ENCODE measurements at regions not wholly inside any gene's neighbourhood (a gene's known extent, or its start where the extent isn't known, plus 50 kb on each side); places are given as distances from the start of the nearest gene placed in this dataset.

DNA sequence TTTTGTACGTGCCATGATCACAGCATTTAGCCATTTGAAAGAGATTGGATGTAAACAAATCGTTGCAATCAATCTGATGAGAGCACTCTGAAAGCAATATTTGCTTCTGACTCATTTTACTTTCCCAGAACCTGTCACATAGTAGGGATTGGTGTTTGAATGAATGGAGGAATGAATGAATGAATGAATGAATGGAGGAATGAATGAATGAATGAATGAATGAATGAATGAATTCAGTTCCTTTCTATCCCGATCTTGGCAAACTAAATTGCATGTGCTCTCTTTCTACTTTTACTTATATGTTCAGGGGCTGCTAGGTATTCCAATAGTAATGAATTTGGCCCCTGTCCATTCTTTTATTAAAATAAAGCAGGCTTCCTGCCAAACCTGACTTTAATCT lies 1091.7 kb upstream of the CELF2 start:
- TF ChIP-seq, protein P1, sequence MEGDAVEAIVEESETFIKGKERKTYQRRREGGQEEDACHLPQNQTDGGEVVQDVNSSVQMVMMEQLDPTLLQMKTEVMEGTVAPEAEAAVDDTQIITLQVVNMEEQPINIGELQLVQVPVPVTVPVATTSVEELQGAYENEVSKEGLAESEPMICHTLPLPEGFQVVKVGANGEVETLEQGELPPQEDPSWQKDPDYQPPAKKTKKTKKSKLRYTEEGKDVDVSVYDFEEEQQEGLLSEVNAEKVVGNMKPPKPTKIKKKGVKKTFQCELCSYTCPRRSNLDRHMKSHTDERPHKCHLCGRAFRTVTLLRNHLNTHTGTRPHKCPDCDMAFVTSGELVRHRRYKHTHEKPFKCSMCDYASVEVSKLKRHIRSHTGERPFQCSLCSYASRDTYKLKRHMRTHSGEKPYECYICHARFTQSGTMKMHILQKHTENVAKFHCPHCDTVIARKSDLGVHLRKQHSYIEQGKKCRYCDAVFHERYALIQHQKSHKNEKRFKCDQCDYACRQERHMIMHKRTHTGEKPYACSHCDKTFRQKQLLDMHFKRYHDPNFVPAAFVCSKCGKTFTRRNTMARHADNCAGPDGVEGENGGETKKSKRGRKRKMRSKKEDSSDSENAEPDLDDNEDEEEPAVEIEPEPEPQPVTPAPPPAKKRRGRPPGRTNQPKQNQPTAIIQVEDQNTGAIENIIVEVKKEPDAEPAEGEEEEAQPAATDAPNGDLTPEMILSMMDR (IDR thresholded peaks at IDR 0.05), result no peak
- DNase-seq (no peak), ATAC-seq (no peak)
- no peaks in the 10 kb centered on the region for H3K36me3 ChIP-seq
- no peaks in the 10 kb centered on the region for H3K27me3 ChIP-seq
- no peak overlapping the region for H3K27ac ChIP-seq
- H3K9me3 ChIP-seq, result no peaks in the 10 kb centered on the region
- H3K4me1 ChIP-seq, result no peaks in the 10 kb centered on the region
- no peak overlapping the region for H3K4me3 ChIP-seq
- intact Hi-C loops (cut with DNase I), result no loop called here

DNA sequence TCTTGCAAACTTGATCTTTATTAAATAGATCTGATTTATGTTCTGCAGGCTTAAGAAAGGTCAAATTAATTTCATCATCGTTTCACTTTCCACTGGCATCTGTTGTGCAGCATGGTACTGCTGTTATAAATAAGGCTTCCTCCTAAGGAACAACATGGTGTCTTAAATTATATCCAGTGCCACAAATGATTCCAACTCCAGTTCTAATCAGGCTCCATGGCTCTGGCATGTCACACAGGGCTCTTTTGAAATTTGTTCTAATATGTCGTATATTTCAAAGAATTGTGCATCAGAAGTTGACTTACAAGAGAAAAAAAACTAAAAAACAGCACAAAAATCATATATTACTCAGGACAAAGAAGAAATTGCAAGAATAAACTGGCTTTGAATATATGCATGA lies 1090.8 kb upstream of the CELF2 start:
- no peaks in the 10 kb centered on the region for H3K27me3 ChIP-seq
- TF ChIP-seq, protein P1 (IDR thresholded peaks at IDR 0.05), result no peak
- H3K4me1 ChIP-seq, result no peaks in the 10 kb centered on the region
- no peaks in the 10 kb centered on the region for H3K9me3 ChIP-seq
- ATAC-seq (no peak), DNase-seq (no peak)
- H3K36me3 ChIP-seq, result no peaks in the 10 kb centered on the region
- H3K4me3 ChIP-seq, result no peak overlapping the region
- intact Hi-C loops (cut with DNase I), result no loop called here
- no peak overlapping the region for H3K27ac ChIP-seq

DNA sequence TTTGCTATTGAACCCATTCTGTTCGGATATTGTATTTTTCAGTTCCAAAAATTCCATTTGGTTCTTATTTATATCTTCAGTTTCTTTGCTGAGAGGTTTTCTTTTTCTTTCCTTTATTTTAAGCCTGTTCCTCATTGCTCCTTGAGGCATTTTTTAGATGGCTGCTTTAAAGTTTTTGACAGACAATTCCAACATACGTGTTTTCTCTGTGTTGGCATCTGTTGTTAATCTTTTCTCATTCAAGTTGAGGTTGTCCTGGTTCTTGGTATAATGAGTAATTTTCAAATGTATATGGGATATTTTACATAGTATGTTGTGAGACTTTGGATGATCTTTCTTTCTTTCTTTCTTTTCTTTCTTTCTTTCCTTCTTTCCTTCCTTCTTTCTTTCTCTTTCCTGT lies 1078.0 kb upstream of the CELF2 start:
- Histone ChIP-seq H3K4me3 (no peak overlapping the region), H3K36me3 (no peaks in the 10 kb centered on the region), H3K4me1 (no peaks in the 10 kb centered on the region), H3K9me3 (no peaks in the 10 kb centered on the region), H3K27ac (no peak overlapping the region), H3K27me3 (no peaks in the 10 kb centered on the region)
- DNase-seq (no peak), ATAC-seq (no peak)
- TF ChIP-seq, protein P1 (IDR thresholded peaks at IDR 0.05), result no peak
- intact Hi-C loops (cut with DNase I), result no loop called here

DNA sequence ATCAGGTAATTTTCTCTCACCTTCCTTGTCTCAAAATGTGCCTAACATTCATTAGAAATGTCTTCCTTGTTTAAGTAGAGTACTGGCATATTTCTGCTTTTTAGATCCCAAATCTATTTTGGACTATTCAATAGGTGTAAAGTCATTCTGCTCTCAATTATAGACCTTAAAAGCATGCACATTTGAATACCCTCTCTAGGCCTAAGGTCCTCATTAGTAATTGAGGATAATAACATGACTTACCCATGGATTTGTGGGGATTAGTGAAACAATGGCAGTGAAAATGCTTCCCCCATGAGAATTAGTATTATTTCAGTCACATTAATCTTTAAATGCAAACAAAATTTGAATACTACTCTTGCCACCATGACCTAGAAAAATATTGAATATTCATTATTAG lies 1073.0 kb upstream of the CELF2 start:
- intact Hi-C loops (cut with DNase I), result no loop called here
- DNase-seq (no peak), ATAC-seq (no peak)
- no peak overlapping the region for H3K4me3 ChIP-seq
- H3K36me3 ChIP-seq, result no peaks in the 10 kb centered on the region
- H3K9me3 ChIP-seq, result no peaks in the 10 kb centered on the region
- H3K4me1 ChIP-seq, result no peaks in the 10 kb centered on the region
- TF ChIP-seq, protein P1 (IDR thresholded peaks at IDR 0.05), result no peak
- no peak overlapping the region for H3K27ac ChIP-seq
- H3K27me3 ChIP-seq, result no peaks in the 10 kb centered on the region

DNA sequence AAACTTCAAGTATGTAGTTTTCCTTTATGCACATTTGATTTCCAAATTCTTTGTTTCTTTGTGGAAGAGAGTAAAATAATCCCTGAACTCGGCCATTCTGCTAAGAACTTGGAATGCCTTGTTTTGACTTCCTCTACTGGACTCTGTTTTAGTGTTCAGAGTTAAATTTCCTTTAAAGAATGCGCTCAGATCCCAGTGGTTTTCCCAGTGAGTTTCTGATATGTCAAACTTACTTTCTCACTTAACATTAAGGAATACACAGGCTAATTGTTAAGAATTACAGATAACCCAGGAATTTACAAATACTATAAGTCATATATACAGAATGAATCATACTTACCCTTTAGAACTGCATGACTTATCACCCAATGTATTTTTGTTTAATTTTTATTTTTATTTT lies 1067.6 kb upstream of the CELF2 start:
- H3K9me3 ChIP-seq, result no peaks in the 10 kb centered on the region
- H3K36me3 ChIP-seq, result no peaks in the 10 kb centered on the region
- intact Hi-C loops (cut with DNase I), result no loop called here
- TF ChIP-seq, protein P1 (IDR thresholded peaks at IDR 0.05), result no peak
- no peak overlapping the region for H3K4me3 ChIP-seq
- DNase-seq (no peak), ATAC-seq (no peak)
- H3K27me3 ChIP-seq, result no peaks in the 10 kb centered on the region
- no peaks in the 10 kb centered on the region for H3K4me1 ChIP-seq
- H3K27ac ChIP-seq, result no peak overlapping the region
